GM12878 (cell line): ENCODE measurements at regions not wholly inside any gene's neighbourhood (a gene's known extent, or its start where the extent isn't known, plus 50 kb on each side); places are given as distances from the start of the nearest gene placed in this dataset.

Experiments
- ATAC-seq: fragments of 200-7000 bp; cut with Tn5 transposase; 3 replicates; pipeline ENCODE4 v1.9.1; 2020; ENCODE audit warnings: mild to moderate bottlenecking, moderate library complexity
- BruUV-seq: library from RNA; stranded (reverse); fragments of 400-500 nt; replicated peaks from 2 replicates; lab custom pipeline; 2021; lab: Mats Ljungman, UMichigan
- CTCF ChIA-PET: fragments of 300-600 bp; sonication (Branson Sonifier 250); formaldehyde crosslinking; extraction: SDS; loops from one replicate; lab custom pipeline; 2021; ENCODE audit warnings: inconsistent platforms; lab: Yijun Ruan, JAX
- POLR2A ChIA-PET: fragments of 350-600 bp; formaldehyde crosslinking; extraction: SDS; loops from one replicate; lab custom pipeline; 2021; ENCODE audit warnings: inconsistent platforms; lab: Charles Lee
- RAD21 ChIA-PET: fragments of 300-600 bp; sonication (Branson Sonifier 250); formaldehyde crosslinking; loops from one replicate; lab custom pipeline; 2023; ENCODE audit warnings: antibody characterized with exemption; ENCODE audit not compliant: unreplicated experiment; lab: Charles Lee
- SMC1A ChIA-PET: fragments of 300-600 bp; sonication (Branson Sonifier 250); formaldehyde crosslinking; loops from one replicate; lab custom pipeline; 2023; ENCODE audit not compliant: unreplicated experiment, uncharacterized antibody; lab: Charles Lee
- DNase-seq: peaks from one replicate; pipeline ENCODE4 v3.0.0-alpha.2; 2011; ENCODE audit warnings: low read depth, low spot score
- FAIRE-seq: peaks from 3 replicates; lab custom pipeline; 2011; peaks lifted over from hg19 to GRCh38; lab: Jason Lieb, UNC
- H2AFZ ChIP-seq: 2 replicates; pipeline ENCODE4 v1.6.0; 2011; ENCODE audit warnings: low read depth, low read length, control low read depth; ENCODE audit not compliant: control insufficient read depth
- H3K27ac ChIP-seq: 2 replicates; pipeline ENCODE4 v1.5.1; 2011; ENCODE audit warnings: control low read depth; ENCODE audit not compliant: control insufficient read depth, insufficient read depth
- H3K27me3 ChIP-seq, 2 experiments: replicated peaks in 1 of 2; 2 replicates each; pipeline versions ENCODE4 v1.6.0 to v1.6.1; 2011; ENCODE audit warnings: low read length in 1 of 2; ENCODE audit not compliant: control insufficient read depth in 2 of 2, insufficient read depth in 2 of 2
- H3K36me3 ChIP-seq, 2 experiments: 2 replicates each; pipeline ENCODE4 v1.5.1; 2011; ENCODE audit warnings: low read length in 1 of 2; ENCODE audit not compliant: control insufficient read depth in 2 of 2, insufficient read depth in 2 of 2
- H3K4me1 ChIP-seq: 2 replicates; pipeline ENCODE4 v1.6.1; 2011; ENCODE audit warnings: mild to moderate bottlenecking, low read length, moderate library complexity, mixed read lengths; ENCODE audit not compliant: control insufficient read depth, insufficient read depth
- H3K4me2 ChIP-seq: 2 replicates; pipeline ENCODE4 v1.6.0; 2011; ENCODE audit warnings: control low read depth; ENCODE audit not compliant: control insufficient read depth, insufficient read depth
- H3K4me3 ChIP-seq: fragments of 200-600 bp; sonication (generic); 2 replicates; pipeline ENCODE4 v1.5.1; 2016
- H3K79me2 ChIP-seq: 2 replicates; pipeline ENCODE4 v1.6.0; 2011; ENCODE audit warnings: low read length; ENCODE audit not compliant: control insufficient read depth, insufficient read depth
- H3K9ac ChIP-seq: 2 replicates; pipeline ENCODE4 v1.8.0; 2011; ENCODE audit warnings: low read length, control low read depth, mixed read lengths; ENCODE audit not compliant: control insufficient read depth, insufficient read depth
- H3K9me3 ChIP-seq: replicated peaks from 3 replicates; pipeline ENCODE4 v1.5.1; 2011; ENCODE audit warnings: mild to moderate bottlenecking, low read length; ENCODE audit not compliant: control insufficient read depth, insufficient read depth
- H4K20me1 ChIP-seq: 2 replicates; pipeline ENCODE4 v1.6.0; 2011; ENCODE audit not compliant: control insufficient read depth, insufficient read depth
- ASH2L ChIP-seq: fragments of 300-600, 200-600 bp; sonication (generic); IDR thresholded peaks from 2 replicates; pipeline ENCODE4 v1.6.1; 2017; ENCODE audit warnings: low read depth, mild to moderate bottlenecking, borderline replicate concordance
- BCLAF1 ChIP-seq: fragments of 450-650 bp; IDR thresholded peaks from 2 replicates; pipeline ENCODE4 v1.6.1; 2017; ENCODE audit warnings: antibody characterized with exemption, mild to moderate bottlenecking, moderate library complexity
- CHD1 ChIP-seq: IDR thresholded peaks from 2 replicates; pipeline ENCODE4 v1.6.1; 2012; ENCODE audit warnings: low read depth, low read length, improper control_type of control experiment
- CHD4 ChIP-seq: fragments of 200-600 bp; sonication (generic); IDR thresholded peaks from 2 replicates; pipeline ENCODE4 v1.6.1; 2016; ENCODE audit warnings: mild to moderate bottlenecking
- CUX1 ChIP-seq: IDR thresholded peaks from 2 replicates; pipeline ENCODE4 v1.6.1; 2012; ENCODE audit warnings: improper control_type of control experiment, low read depth, low read length; ENCODE audit not compliant: insufficient replicate concordance
- EED ChIP-seq: sonication (generic); IDR thresholded peaks from 2 replicates; pipeline ENCODE4 v1.6.1; 2016; ENCODE audit warnings: antibody characterized with exemption, low read depth
- HCFC1 ChIP-seq: fragments of 150-350 bp; IDR thresholded peaks from 2 replicates; pipeline ENCODE4 v1.6.1; 2014; ENCODE audit warnings: low read length
- IKZF2 ChIP-seq, 2 experiments: fragments of 450-650 bp; IDR thresholded peaks; 2 replicates each; pipeline ENCODE4 v1.6.1; 2017; ENCODE audit warnings: mild to moderate bottlenecking in 2 of 2, moderate library complexity in 2 of 2
- JUNB ChIP-seq: IDR thresholded peaks from 2 replicates; pipeline ENCODE4 v1.6.1; 2016; ENCODE audit warnings: antibody characterized with exemption, mild to moderate bottlenecking
- KLF5 ChIP-seq: fragments of 450-650 bp; IDR thresholded peaks from 2 replicates; pipeline ENCODE4 v1.6.1; 2014; ENCODE audit warnings: mild to moderate bottlenecking; ENCODE audit not compliant: partially characterized antibody
- POLR2AphosphoS2 ChIP-seq: IDR thresholded peaks from 2 replicates; pipeline ENCODE4 v1.6.1; 2011; ENCODE audit warnings: low read depth, mild to moderate bottlenecking, low read length, improper control_type of control experiment, moderate library complexity
- SMARCA5 ChIP-seq: fragments of 450-650 bp; IDR thresholded peaks from 2 replicates; pipeline ENCODE4 v1.6.1; 2017; ENCODE audit warnings: mild to moderate bottlenecking
- STAT3 ChIP-seq: IDR thresholded peaks from 2 replicates; pipeline ENCODE4 v1.6.1; 2011; ENCODE audit warnings: low read depth, low read length, improper control_type of control experiment
- ZBTB11 ChIP-seq: fragments of 450-650 bp; formaldehyde crosslinking; IDR thresholded peaks from 2 replicates; pipeline ENCODE4 v1.5.0; 2022; ENCODE audit warnings: mild to moderate bottlenecking, missing genetic modification characterization
- WGBS: methylation state at CpG from one replicate; pipeline ENCODE4 v1.1.6; 2016; ENCODE audit warnings: low lambda C conversion rate; ENCODE audit not compliant: insufficient replicate concordance, insufficient coverage; ENCODE audit errors: missing lambda C conversion rate; 5-methylcytosine and 5-hydroxymethylcytosine counted together
- in situ Hi-C: fragments of 300-500 bp; cut with MboI; formaldehyde crosslinking; loops from 9 replicates; pipeline ENCODE4 v1.14.3; 2018; ENCODE audit warnings: mixed read lengths
- intact Hi-C: fragments of 100-400 bp; cut with micrococcal nuclease; formaldehyde crosslinking; loops from one replicate; pipeline ENCODE4 v1.14.2; 2022; ENCODE audit not compliant: unreplicated experiment

- Histone ChIP-seq H3K4me3 (no peak overlapping the region), H3K36me3 (no peaks in the 10 kb centered on the region), H3K27me3 (peaks cover 2% of the 10 kb centered on the region in 2 experiments; a peak in 3 of 4 replicates), H2AFZ (no peak overlapping the region), H3K4me2 (no peak overlapping the region), H3K9ac (no peak overlapping the region), H3K27ac (no peak overlapping the region), H3K79me2 (no peaks in the 10 kb centered on the region), H4K20me1 (no peaks in the 10 kb centered on the region), H3K9me3 (no peaks in the 10 kb centered on the region), H3K4me1 (no peaks in the 10 kb centered on the region)
- 56% methylated on average over 10 of the region's 10 CpGs for WGBS
- POLR2A ChIA-PET, result no interaction called here
- SMC1A ChIA-PET, result no interaction called here
- no peak for DNase-seq
- no peak for FAIRE-seq
- BruUV-seq, result no TSS peak
- intact Hi-C loops, result no loop called here
- CTCF ChIA-PET, result no interaction called here
- TF ChIP-seq KLF5 (no peak), HCFC1 (no peak), BCLAF1 (no peak), CHD1 (no peak), ASH2L (no peak), IKZF2 (IDR thresholded peaks at IDR 0.05) (no peak), JUNB (no peak), SMARCA5 (no peak), CUX1 (no peak), CHD4 (no peak), EED (no peak), POLR2AphosphoS2 (no peak), STAT3 (no peak), ZBTB11 (CRISPR knock-in tag) (no peak)
- in situ Hi-C loops, result no loop called here
- ATAC-seq, result no peak
- RAD21 ChIA-PET, result no interaction called here
Observed at GRCh38 chr15:77713281-77713680, 80.6 kb upstream of the LINGO1 start.
